IMR-90 (cell line): ENCODE measurements at regions not wholly inside any gene's neighbourhood (a gene's known extent, or its start where the extent isn't known, plus 50 kb on each side); places are given as distances from the start of the nearest gene placed in this dataset.

ENCODE experiments used
- ATAC-seq: fragments of 200-7000 bp; cut with Tn5 transposase; 2 replicates; pipeline ENCODE4 v1.9.1; 2020; ENCODE audit warnings: low read depth, mild to moderate bottlenecking, moderate library complexity
- BruUV-seq: library from RNA; stranded (reverse); fragments of 400-500 nt; replicated peaks from 2 replicates; lab custom pipeline; 2021; lab: Mats Ljungman, UMichigan
- CTCF ChIA-PET: fragments of 300-600 bp; formaldehyde crosslinking; extraction: SDS; loops from one replicate; lab custom pipeline; 2021; ENCODE audit warnings: antibody characterized with exemption; lab: Yijun Ruan, JAX
- POLR2A ChIA-PET: fragments of 300-600 bp; sonication (Branson Sonifier 250); formaldehyde crosslinking; loops from one replicate; lab custom pipeline; 2022; ENCODE audit warnings: antibody characterized with exemption; ENCODE audit not compliant: unreplicated experiment; lab: Charles Lee
- DNase-seq: peaks from one replicate; pipeline ENCODE4 v3.0.0; 2013
- H2AFZ ChIP-seq: replicated peaks from 2 replicates; pipeline ENCODE3; 2013; ENCODE audit warnings: low read length, mild to moderate bottlenecking; ENCODE audit not compliant: poor library complexity
- H2AK5ac ChIP-seq: 2 replicates; pipeline ENCODE4 v1.6.1; 2013; ENCODE audit warnings: low read depth, low read length, inconsistent platforms
- H2AK9ac ChIP-seq: replicated peaks from 2 replicates; pipeline ENCODE3; 2013; ENCODE audit warnings: mild to moderate bottlenecking, low read depth, low read length, moderate library complexity; ENCODE audit not compliant: poor library complexity
- H2BK120ac ChIP-seq: 2 replicates; pipeline ENCODE4 v1.6.1; 2013; ENCODE audit warnings: low read depth, low read length, inconsistent platforms
- H2BK15ac ChIP-seq: 3 replicates; pipeline ENCODE4 v1.6.1; 2013; ENCODE audit warnings: low read depth, low read length, inconsistent platforms
- H2BK20ac ChIP-seq: 2 replicates; pipeline ENCODE4 v1.6.1; 2013; ENCODE audit warnings: low read depth, mild to moderate bottlenecking, inconsistent platforms, low read length, moderate library complexity
- H2BK5ac ChIP-seq: 2 replicates; pipeline ENCODE4 v1.6.1; 2013; ENCODE audit warnings: mild to moderate bottlenecking, low read depth, low read length, inconsistent platforms; ENCODE audit not compliant: poor library complexity, severe bottlenecking
- H3K14ac ChIP-seq: replicated peaks from 2 replicates; pipeline ENCODE4 v1.6.1; 2013; ENCODE audit warnings: low read depth, low read length, inconsistent platforms
- H3K18ac ChIP-seq: 2 replicates; pipeline ENCODE4 v1.6.1; 2013; ENCODE audit warnings: low read depth, low read length, control low read depth
- H3K23ac ChIP-seq: 2 replicates; pipeline ENCODE4 v1.6.1; 2013; ENCODE audit warnings: low read depth, low read length, inconsistent platforms
- H3K27ac ChIP-seq: 2 replicates; pipeline ENCODE4 v1.5.1; 2013; ENCODE audit warnings: mild to moderate bottlenecking, control low read depth, low read length; ENCODE audit not compliant: insufficient read depth
- H3K27me3 ChIP-seq: 2 replicates; pipeline ENCODE4 v1.6.1; 2013; ENCODE audit warnings: low read length; ENCODE audit not compliant: control insufficient read depth, insufficient read depth
- H3K36me3 ChIP-seq: 2 replicates; pipeline ENCODE4 v1.6.1; 2013; ENCODE audit warnings: low read length, mixed read lengths; ENCODE audit not compliant: control insufficient read depth, insufficient read depth
- H3K4ac ChIP-seq: 2 replicates; pipeline ENCODE4 v1.6.1; 2013; ENCODE audit warnings: low read depth, low read length, inconsistent platforms
- H3K4me1 ChIP-seq: 2 replicates; pipeline ENCODE4 v1.6.1; 2013; ENCODE audit warnings: low read length, mixed read lengths; ENCODE audit not compliant: control insufficient read depth, insufficient read depth
- H3K4me2 ChIP-seq: 2 replicates; pipeline ENCODE4 v1.6.1; 2013; ENCODE audit warnings: low read depth, mild to moderate bottlenecking, control low read depth, low read length, moderate library complexity
- H3K4me3 ChIP-seq: 2 replicates; pipeline ENCODE4 v1.5.1; 2013; ENCODE audit warnings: low read depth, mild to moderate bottlenecking, control low read depth, low read length, moderate library complexity; ENCODE audit not compliant: insufficient read depth
- H3K56ac ChIP-seq: 2 replicates; pipeline ENCODE4 v1.6.1; 2013; ENCODE audit warnings: low read length, inconsistent platforms; ENCODE audit not compliant: insufficient read depth; ENCODE audit errors: extremely low read depth
- H3K79me1 ChIP-seq, 2 experiments: 2 replicates each; pipeline ENCODE4 v1.6.1; 2013; ENCODE audit warnings: low read length in 2 of 2, inconsistent platforms in 1 of 2, low read depth in 1 of 2
- H3K9ac ChIP-seq: 2 replicates; pipeline ENCODE4 v1.6.1; 2013; ENCODE audit warnings: low read depth, low read length, control low read depth
- H3K9me1 ChIP-seq: 2 replicates; pipeline ENCODE4 v1.6.1; 2013; ENCODE audit warnings: low read length, inconsistent platforms; ENCODE audit not compliant: insufficient read depth
- H3K9me3 ChIP-seq: 2 replicates; pipeline ENCODE4 v1.6.1; 2013; ENCODE audit warnings: low read length; ENCODE audit not compliant: control insufficient read depth, insufficient read depth
- H4K20me1 ChIP-seq: 2 replicates; pipeline ENCODE4 v1.6.1; 2013; ENCODE audit warnings: low read length, inconsistent platforms; ENCODE audit not compliant: insufficient read depth
- H4K5ac ChIP-seq: 2 replicates; pipeline ENCODE4 v1.6.1; 2013; ENCODE audit warnings: mild to moderate bottlenecking, low read depth, low read length, control low read depth
- H4K8ac ChIP-seq, 2 experiments: 2 replicates each; pipeline ENCODE4 v1.6.1; 2013; ENCODE audit warnings: low read depth in 2 of 2, low read length in 2 of 2, control low read depth in 1 of 2, inconsistent platforms in 1 of 2
- H4K91ac ChIP-seq: 2 replicates; pipeline ENCODE4 v1.6.1; 2013; ENCODE audit warnings: low read depth, low read length, inconsistent platforms; ENCODE audit not compliant: insufficient read depth
- BHLHE40 ChIP-seq: fragments of 150-350 bp; IDR thresholded peaks from 2 replicates; pipeline ENCODE4 v1.6.1; 2016; ENCODE audit warnings: mild to moderate bottlenecking, low read depth, low read length
- CEBPB ChIP-seq: IDR thresholded peaks from 2 replicates; pipeline ENCODE4 v1.6.1; 2012; ENCODE audit warnings: low read depth, low read length, improper control_type of control experiment
- CHD1 ChIP-seq: IDR thresholded peaks from 2 replicates; pipeline ENCODE4 v1.6.1; 2012; ENCODE audit warnings: low read depth, low read length, improper control_type of control experiment
- CTCF ChIP-seq: conservative IDR thresholded peaks from 2 replicates; pipeline ENCODE4 v1.5.1; 2012; ENCODE audit warnings: mild to moderate bottlenecking, low read depth, low read length, improper control_type of control experiment
- ELK1 ChIP-seq: fragments of 150-350 bp; IDR thresholded peaks from 2 replicates; pipeline ENCODE4 v1.6.1; 2016; ENCODE audit warnings: low read depth, mild to moderate bottlenecking, low read length, moderate library complexity, borderline replicate concordance
- FOS ChIP-seq: fragments of 150-350 bp; IDR thresholded peaks from 2 replicates; pipeline ENCODE4 v1.6.1; 2016; ENCODE audit warnings: low read depth, low read length
- MAFK ChIP-seq: IDR thresholded peaks from 2 replicates; pipeline ENCODE4 v1.6.1; 2012; ENCODE audit warnings: low read depth, low read length, improper control_type of control experiment
- MAZ ChIP-seq: IDR thresholded peaks from 2 replicates; pipeline ENCODE4 v1.6.1; 2012; ENCODE audit warnings: low read depth, mild to moderate bottlenecking, low read length, improper control_type of control experiment, moderate library complexity, borderline replicate concordance
- MXI1 ChIP-seq: IDR thresholded peaks from 2 replicates; pipeline ENCODE4 v1.6.1; 2012; ENCODE audit warnings: low read depth, mild to moderate bottlenecking, low read length, moderate library complexity, borderline replicate concordance
- NFE2L2 ChIP-seq: fragments of 150-350 bp; IDR thresholded peaks from 2 replicates; pipeline ENCODE4 v1.6.1; 2016; ENCODE audit warnings: low read depth, mild to moderate bottlenecking, low read length
- POLR2A ChIP-seq: IDR thresholded peaks from 2 replicates; pipeline ENCODE4 v1.6.1; 2012; ENCODE audit warnings: mild to moderate bottlenecking, low read depth, low read length
- RAD21 ChIP-seq: IDR thresholded peaks from 2 replicates; pipeline ENCODE4 v1.6.1; 2012; ENCODE audit warnings: low read length, improper control_type of control experiment
- RCOR1 ChIP-seq: IDR thresholded peaks from 2 replicates; pipeline ENCODE4 v1.6.1; 2012; ENCODE audit warnings: mild to moderate bottlenecking, low read length, improper control_type of control experiment; ENCODE audit not compliant: insufficient replicate concordance
- RFX5 ChIP-seq: IDR thresholded peaks from 2 replicates; pipeline ENCODE4 v1.8.0; 2012; ENCODE audit warnings: low read depth, mild to moderate bottlenecking, low read length, moderate library complexity
- SMC3 ChIP-seq: fragments of 150-350 bp; IDR thresholded peaks from 2 replicates; pipeline ENCODE4 v1.6.1; 2016; ENCODE audit warnings: low read depth, mild to moderate bottlenecking, antibody characterized with exemption, low read length, moderate library complexity
- USF2 ChIP-seq: fragments of 150-350 bp; IDR thresholded peaks from 2 replicates; pipeline ENCODE4 v1.6.1; 2017; ENCODE audit warnings: mild to moderate bottlenecking, antibody characterized with exemption, low read length, low read depth
- WGBS, 2 experiments: methylation state at CpG; one replicate each; pipeline versions ENCODE4 v1.1.5 to v1.1.7; 2013; ENCODE audit warnings: missing lambda C conversion rate in 2 of 2; ENCODE audit not compliant: insufficient read length in 1 of 2; ENCODE audit errors: extremely low coverage in 2 of 2; 5-methylcytosine and 5-hydroxymethylcytosine counted together
- dilution Hi-C: fragments of 300-500 bp; cut with HindIII; formaldehyde crosslinking; loops from one replicate; pipeline ENCODE4 v1.14.3; 2018; ENCODE audit warnings: low sequenced_read_pairs; ENCODE audit not compliant: unreplicated experiment
- in situ Hi-C: fragments of 300-500 bp; cut with MboI; formaldehyde crosslinking; loops from 3 replicates; pipeline ENCODE4 v1.14.3; 2019; ENCODE audit warnings: low sequenced_read_pairs, inconsistent platforms, mixed read lengths
- intact Hi-C: fragments of 100-400 bp; cut with micrococcal nuclease; formaldehyde crosslinking; loops from 2 replicates; pipeline ENCODE4 v1.10.0; 2022

- Histone ChIP-seq H2BK20ac (no peak overlapping the region), H3K23ac (no peak overlapping the region), H3K9me1 (no peaks in the 10 kb centered on the region), H2BK120ac (no peak overlapping the region), H3K9me3 (peaks cover 2% of the 10 kb centered on the region; the same call in 1 of the 2 replicates), H3K27me3 (no peaks in the 10 kb centered on the region), H2AK5ac (no peak overlapping the region), H3K4me2 (no peak overlapping the region), H3K79me1 (no peaks in the 10 kb centered on the region), H3K18ac (no peak overlapping the region), H4K91ac (no peak overlapping the region), H4K20me1 (no peaks in the 10 kb centered on the region), H2BK5ac (no peak overlapping the region), H4K8ac (no peak overlapping the region), H3K27ac (no peak overlapping the region), H3K4me3 (no peak overlapping the region), H2BK15ac (no peak overlapping the region), H2AK9ac (no peak overlapping the region), H4K5ac (no peak overlapping the region), H3K56ac (no peak overlapping the region), H2AFZ (no peak overlapping the region), H3K4ac (no peak overlapping the region), H3K4me1 (no peaks in the 10 kb centered on the region), H3K9ac (no peak overlapping the region), H3K36me3 (no peaks in the 10 kb centered on the region), H3K14ac (no peak overlapping the region)
- no CpG with 5 or more reads among the region's 2 CpGs for WGBS, 2 experiments
- POLR2A ChIA-PET: no interaction called here
- BruUV-seq: no TSS peak
- TF ChIP-seq POLR2A (no peak), MAFK (no peak), MAZ (no peak), RCOR1 (no peak), USF2 (no peak), NFE2L2 (no peak), SMC3 (no peak), RAD21 (no peak), CHD1 (no peak), BHLHE40 (no peak), CTCF (no peak), ELK1 (no peak), MXI1 (no peak), RFX5 (no peak), CEBPB (no peak), FOS (no peak)
- in situ Hi-C loops (no loop called here), intact Hi-C loops (no loop called here), dilution Hi-C loops (no loop called here)
- CTCF ChIA-PET: no interaction called here
- DNase-seq (no peak), ATAC-seq (no peak)
These were observed 1317.4 kb upstream of the CDH9 start for GRCh38 chr5:28355831-28356230.
